ENCODE measurements at regions not wholly inside any gene's neighbourhood (a gene's known extent, or its start where the extent isn't known, plus 50 kb on each side); places are given as distances from the start of the nearest gene placed in this dataset.
A peak's percentile ranks its signal among the peaks of the same experiment; 100 is the strongest.
"Not testable (repeated sequence)": the region's sequence is repeated elsewhere in the genome, so short reads cannot be mapped to it uniquely, and the experiment has no call there.

- Mint-ChIP-seq H3K9me3 (no peaks in the 10 kb centered on the region), H3K4me3 (no peak overlapping the region), H3K27ac (no peak overlapping the region), H3K4me1 (peaks cover 8% of the 10 kb centered on the region), H3K36me3 (ENCODE audit: low read depth) (no peaks in the 10 kb centered on the region), H3K27me3 (no peaks in the 10 kb centered on the region)
- CTCF ChIA-PET = no interaction called here
- no peak for DNase-seq
- POLR2A ChIA-PET = no interaction called here
These were observed 322.2 kb upstream of the MYT1L start for GRCh38 chr2:2653231-2653630.

GRCh38 chr2:2650608-2651375 is 319.7 kb upstream of the MYT1L start:
- ChIA-PET POLR2A (no interaction called here), CTCF (no interaction called here)
- Mint-ChIP-seq H3K4me3 (no peak overlapping the region), H3K27me3 (no peaks in the 10 kb centered on the region), H3K4me1 (peaks cover 28% of the 10 kb centered on the region), H3K9me3 (no peaks in the 10 kb centered on the region), H3K36me3 (ENCODE audit: low read depth) (no peaks in the 10 kb centered on the region), H3K27ac (no peak overlapping the region)
- no peak for DNase-seq

GRCh38 chr2:2649109-2650072 is 318.3 kb upstream of the MYT1L start:
- no peak overlapping the region for H3K27ac Mint-ChIP-seq
- no peak for DNase-seq
- H3K27me3 Mint-ChIP-seq = no peaks in the 10 kb centered on the region
- ChIA-PET POLR2A (no interaction called here), CTCF (no interaction called here)
- no peaks in the 10 kb centered on the region for H3K9me3 Mint-ChIP-seq
- no peak overlapping the region for H3K4me3 Mint-ChIP-seq
- H3K4me1 Mint-ChIP-seq = peaks cover 29% of the 10 kb centered on the region
- no peaks in the 10 kb centered on the region for H3K36me3 Mint-ChIP-seq (ENCODE audit: low read depth)

- no peaks in the 10 kb centered on the region for H3K36me3 Mint-ChIP-seq (ENCODE audit: low read depth)
- H3K27me3 Mint-ChIP-seq = no peaks in the 10 kb centered on the region
- DNase-seq = no peak
- no peak overlapping the region for H3K4me3 Mint-ChIP-seq
- POLR2A ChIA-PET = no interaction called here
- CTCF ChIA-PET = no interaction called here
- H3K9me3 Mint-ChIP-seq = peaks cover 3% of the 10 kb centered on the region
- H3K27ac Mint-ChIP-seq = no peak overlapping the region
- H3K4me1 Mint-ChIP-seq = peaks cover 34% of the 10 kb centered on the region
These were observed 317.0 kb upstream of the MYT1L start for GRCh38 chr2:2648094-2648493.

- Mint-ChIP-seq H3K27ac (peak overlapping the region; percentile 87), H3K36me3 (ENCODE audit: low read depth) (no peaks in the 10 kb centered on the region), H3K4me3 (peak overlapping the region; percentile 20), H3K27me3 (no peaks in the 10 kb centered on the region), H3K9me3 (peaks cover 3% of the 10 kb centered on the region), H3K4me1 (peaks cover 34% of the 10 kb centered on the region)
- DNase-seq = peak; percentile 17
- ChIA-PET POLR2A (no interaction called here), CTCF (interaction anchor here (0.6 to 1.3 kb wide), 2 partner anchors 20 to 25 kb away, joined by 3 read pairs; no protein-coding TSS in a partner anchor)
These were observed 316.1 kb upstream of the MYT1L start for GRCh38 chr2:2647141-2647541.

GRCh38 chr2:2646433-2647051 is 315.5 kb upstream of the MYT1L start:
- CTCF ChIA-PET = interaction anchor here (1.3 kb wide), 1 partner anchor 20 kb away, joined by 3 read pairs; no protein-coding TSS in a partner anchor
- peak overlapping the region; percentile 20 for H3K4me3 Mint-ChIP-seq
- no peaks in the 10 kb centered on the region for H3K36me3 Mint-ChIP-seq (ENCODE audit: low read depth)
- POLR2A ChIA-PET = no interaction called here
- H3K9me3 Mint-ChIP-seq = peaks cover 3% of the 10 kb centered on the region
- no peaks in the 10 kb centered on the region for H3K27me3 Mint-ChIP-seq
- H3K4me1 Mint-ChIP-seq = peaks cover 34% of the 10 kb centered on the region
- peak overlapping the region; percentile 87 for H3K27ac Mint-ChIP-seq
- peak; percentile 77 for DNase-seq

GRCh38 chr2:2645162-2645855 is 314.2 kb upstream of the MYT1L start:
- H3K27ac Mint-ChIP-seq = no peak overlapping the region

GRCh38 chr2:2644751-2645150 is 313.7 kb upstream of the MYT1L start:
- H3K36me3 Mint-ChIP-seq (ENCODE audit: low read depth); POLR2A ChIA-PET; DNase-seq; CTCF ChIA-PET; H3K27ac Mint-ChIP-seq; H3K4me3 Mint-ChIP-seq; H3K9me3 Mint-ChIP-seq; H3K27me3 Mint-ChIP-seq: not testable (repeated sequence)
- H3K4me1 Mint-ChIP-seq = peaks cover 31% of the 10 kb centered on the region

More at GRCh38 chr2:2645162-2645855, 314.2 kb upstream of the MYT1L start:
- ChIA-PET POLR2A (no interaction called here), CTCF (no interaction called here)
- H3K9me3 Mint-ChIP-seq = peaks cover 3% of the 10 kb centered on the region
- no peak overlapping the region for H3K4me3 Mint-ChIP-seq
- no peaks in the 10 kb centered on the region for H3K36me3 Mint-ChIP-seq (ENCODE audit: low read depth)
- DNase-seq = no peak
- H3K27me3 Mint-ChIP-seq = no peaks in the 10 kb centered on the region
- peaks cover 31% of the 10 kb centered on the region for H3K4me1 Mint-ChIP-seq

GRCh38 chr2:2644040-2644439 is 313.0 kb upstream of the MYT1L start:
- DNase-seq = no peak
- H3K4me1 Mint-ChIP-seq = peaks cover 31% of the 10 kb centered on the region
- no peaks in the 10 kb centered on the region for H3K27me3 Mint-ChIP-seq
- H3K27ac Mint-ChIP-seq = no peak overlapping the region
- no peak overlapping the region for H3K4me3 Mint-ChIP-seq
- ChIA-PET POLR2A (no interaction called here), CTCF (no interaction called here)
- peaks cover 3% of the 10 kb centered on the region for H3K9me3 Mint-ChIP-seq
- no peaks in the 10 kb centered on the region for H3K36me3 Mint-ChIP-seq (ENCODE audit: low read depth)

- DNase-seq = no peak
- Mint-ChIP-seq H3K4me3 (no peak overlapping the region), H3K36me3 (ENCODE audit: low read depth) (no peaks in the 10 kb centered on the region), H3K27ac (no peak overlapping the region), H3K4me1 (peaks cover 30% of the 10 kb centered on the region), H3K27me3 (no peaks in the 10 kb centered on the region), H3K9me3 (peaks cover 3% of the 10 kb centered on the region)
- ChIA-PET POLR2A (no interaction called here), CTCF (no interaction called here)
These were observed 312.1 kb upstream of the MYT1L start for GRCh38 chr2:2642906-2643890.

- H3K27ac Mint-ChIP-seq = no peak overlapping the region
- DNase-seq = no peak
- no peak overlapping the region for H3K4me3 Mint-ChIP-seq
- H3K9me3 Mint-ChIP-seq = peaks cover 3% of the 10 kb centered on the region
- peaks cover 16% of the 10 kb centered on the region for H3K4me1 Mint-ChIP-seq
- H3K27me3 Mint-ChIP-seq = no peaks in the 10 kb centered on the region
- ChIA-PET POLR2A (no interaction called here), CTCF (no interaction called here)
- no peaks in the 10 kb centered on the region for H3K36me3 Mint-ChIP-seq (ENCODE audit: low read depth)
These were observed 310.7 kb upstream of the MYT1L start for GRCh38 chr2:2641541-2642410.

Measured in activated CD4-positive, alpha-beta T cell treated with anti-CD3 and anti-CD28 coated beads, Interleukin-2, amount 10 ng/mL, durations not matched to agents 7 days and 5 days (primary cell).